AG04449 (cell line): ENCODE measurements at regions not wholly inside any gene's neighbourhood (a gene's known extent, or its start where the extent isn't known, plus 50 kb on each side); places are given as distances from the start of the nearest gene placed in this dataset.

Experiments used
- CTCF ChIA-PET: fragments of 350-600 bp; formaldehyde crosslinking; extraction: SDS; loops from one replicate; lab custom pipeline; 2021; ENCODE audit warnings: antibody characterized with exemption; lab: Yijun Ruan, JAX
- POLR2A ChIA-PET: fragments of 400-600, 350-600 bp; formaldehyde crosslinking; extraction: SDS; loops from one replicate; lab custom pipeline; 2020; ENCODE audit warnings: antibody characterized with exemption, inconsistent platforms; lab: Yijun Ruan, JAX
- DNase-seq: peaks from one replicate; pipeline ENCODE4 v3.0.0-alpha.2; 2010; ENCODE audit warnings: low read depth, low spot score
- H3K4me3 ChIP-seq: 2 replicates; pipeline ENCODE4 v1.5.1; 2011; ENCODE audit warnings: low read depth, mild to moderate bottlenecking, control low read depth, low read length
- CTCF ChIP-seq: IDR thresholded peaks from one replicate; pipeline ENCODE4 v1.5.1; 2011; ENCODE audit warnings: mild to moderate bottlenecking, moderate library complexity, low read length, control low read depth, inconsistent platforms; ENCODE audit not compliant: insufficient read depth; ENCODE audit errors: missing control alignments

- DNase-seq: no peak
- no peak overlapping the region for H3K4me3 ChIP-seq
- TF ChIP-seq CTCF: no peak
- POLR2A ChIA-PET: no interaction called here
- CTCF ChIA-PET: interaction anchor here (1.0 to 1.7 kb wide), 3 partner anchors 11 to 488 kb away, joined by 3 to 6 read pairs (median 3); no protein-coding TSS in a partner anchor
These were observed 435.9 kb upstream of the TLE4 start for GRCh38 chr9:79135681-79136415.

- CTCF ChIA-PET: interaction anchor here (1.6 to 3.1 kb wide), 3 partner anchors 9 to 12 kb away, joined by 6 to 39 read pairs (median 8); no protein-coding TSS in a partner anchor
- no peak for TF ChIP-seq CTCF
- no peak for DNase-seq
- POLR2A ChIA-PET: no interaction called here
- H3K4me3 ChIP-seq: no peak overlapping the region
These were observed 431.0 kb upstream of the TLE4 start for GRCh38 chr9:79140751-79141150.

- POLR2A ChIA-PET: no interaction called here
- TF ChIP-seq CTCF: no peak
- H3K4me3 ChIP-seq: no peak overlapping the region
- CTCF ChIA-PET: no interaction called here
- DNase-seq: no peak
These were observed 428.6 kb upstream of the TLE4 start for GRCh38 chr9:79143211-79143610.

- ChIA-PET POLR2A (no interaction called here), CTCF (interaction anchor here (1.1 kb wide), 1 partner anchor 15 kb away, joined by 3 read pairs; no protein-coding TSS in a partner anchor)
- no peak for DNase-seq
- no peak for TF ChIP-seq CTCF
- H3K4me3 ChIP-seq: no peak overlapping the region
These were observed 426.3 kb upstream of the TLE4 start for GRCh38 chr9:79145442-79145841.

- POLR2A ChIA-PET: no interaction called here
- CTCF ChIA-PET: interaction anchor here (1.0 kb wide), 1 partner anchor 18 kb away, joined by 3 read pairs; no protein-coding TSS in a partner anchor
- TF ChIP-seq CTCF: no peak
These were observed 422.2 kb upstream of the TLE4 start for GRCh38 chr9:79149585-79149984.

GRCh38 chr9:79151791-79152190 lies 420.0 kb upstream of the TLE4 start:
- no peak overlapping the region for H3K4me3 ChIP-seq
- ChIA-PET CTCF (interaction anchor here (1.1 kb wide), 1 partner anchor 23 kb away, joined by 3 read pairs; no protein-coding TSS in a partner anchor), POLR2A (no interaction called here)
- DNase-seq: no peak
- no peak for TF ChIP-seq CTCF

More at GRCh38 chr9:79149585-79149984, 422.2 kb upstream of the TLE4 start:
- no peak overlapping the region for H3K4me3 ChIP-seq
- no peak for DNase-seq
